GM13976 (cell line): ENCODE measurements at regions not wholly inside any gene's neighbourhood (a gene's known extent, or its start where the extent isn't known, plus 50 kb on each side); places are given as distances from the start of the nearest gene placed in this dataset.

Experiments used
- DNase-seq: peaks from one replicate; pipeline ENCODE4 v3.0.0; 2012; ENCODE audit warnings: low spot score
- CTCF ChIP-seq: IDR thresholded peaks from 2 replicates; pipeline ENCODE4 v1.5.1; 2012; ENCODE audit warnings: borderline replicate concordance, mild to moderate bottlenecking; ENCODE audit not compliant: insufficient read depth; ENCODE audit errors: extremely low read depth, missing control alignments, control extremely low read depth
- in situ Hi-C: fragments of 300-500 bp; cut with MboI; formaldehyde crosslinking; loops from one replicate; pipeline ENCODE4 v1.12.0; 2022; ENCODE audit warnings: low sequenced_read_pairs, mixed read lengths, inconsistent platforms; ENCODE audit not compliant: unreplicated experiment

- in situ Hi-C loops, result no loop called here
- no peak for DNase-seq
- TF ChIP-seq CTCF, result no peak
These were observed 564.5 kb downstream of the FGF9 start for GRCh38 chr13:22235285-22235949.

- no peak for DNase-seq
- TF ChIP-seq CTCF, result no peak
- in situ Hi-C loops, result no loop called here
These were observed 565.0 kb downstream of the FGF9 start for GRCh38 chr13:22235950-22236290.

DNA sequence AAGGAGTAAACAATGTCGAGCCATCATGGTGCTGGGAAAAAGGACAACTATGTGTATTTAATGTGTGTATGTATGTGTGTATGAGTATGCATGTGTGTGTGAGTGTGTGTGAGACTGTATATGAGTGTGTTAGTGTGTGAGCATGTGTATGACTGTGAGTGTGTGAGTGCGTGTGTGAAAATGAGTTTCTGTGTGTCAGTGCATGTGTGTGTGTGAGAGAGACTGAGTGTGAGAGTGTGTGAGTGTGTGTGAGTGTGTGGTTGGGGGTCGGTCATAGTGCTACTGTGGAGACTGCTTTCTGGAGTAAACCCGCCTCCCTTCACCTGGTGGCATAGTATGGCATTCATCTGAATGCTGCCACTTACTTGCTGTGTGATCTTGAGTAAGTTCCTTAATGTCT, 567.4 kb downstream of the FGF9 start:
- in situ Hi-C loops, result no loop called here
- no peak for DNase-seq
- no peak for TF ChIP-seq CTCF

DNA sequence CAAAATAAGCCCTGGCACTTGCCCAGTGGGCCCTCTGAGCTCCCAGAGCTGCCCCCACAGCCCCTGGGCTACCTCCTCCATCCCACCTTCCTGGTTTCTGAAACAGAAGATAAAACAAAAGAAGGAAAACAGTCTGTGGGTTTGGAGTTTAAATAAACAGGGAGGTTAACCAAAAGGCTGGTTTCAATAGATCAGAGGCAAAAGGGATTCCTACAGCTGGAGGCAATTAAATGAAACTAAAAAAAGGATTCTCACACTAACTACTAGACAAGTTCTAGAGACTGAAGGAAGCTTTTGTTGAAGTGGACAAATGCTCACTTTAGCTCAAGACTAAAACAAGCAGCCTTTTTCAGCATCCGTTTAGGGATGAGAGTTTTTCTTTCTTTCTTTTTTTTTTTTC, 569.8 kb downstream of the FGF9 start:
- no peak for DNase-seq
- in situ Hi-C loops, result no loop called here
- no peak for TF ChIP-seq CTCF

DNA sequence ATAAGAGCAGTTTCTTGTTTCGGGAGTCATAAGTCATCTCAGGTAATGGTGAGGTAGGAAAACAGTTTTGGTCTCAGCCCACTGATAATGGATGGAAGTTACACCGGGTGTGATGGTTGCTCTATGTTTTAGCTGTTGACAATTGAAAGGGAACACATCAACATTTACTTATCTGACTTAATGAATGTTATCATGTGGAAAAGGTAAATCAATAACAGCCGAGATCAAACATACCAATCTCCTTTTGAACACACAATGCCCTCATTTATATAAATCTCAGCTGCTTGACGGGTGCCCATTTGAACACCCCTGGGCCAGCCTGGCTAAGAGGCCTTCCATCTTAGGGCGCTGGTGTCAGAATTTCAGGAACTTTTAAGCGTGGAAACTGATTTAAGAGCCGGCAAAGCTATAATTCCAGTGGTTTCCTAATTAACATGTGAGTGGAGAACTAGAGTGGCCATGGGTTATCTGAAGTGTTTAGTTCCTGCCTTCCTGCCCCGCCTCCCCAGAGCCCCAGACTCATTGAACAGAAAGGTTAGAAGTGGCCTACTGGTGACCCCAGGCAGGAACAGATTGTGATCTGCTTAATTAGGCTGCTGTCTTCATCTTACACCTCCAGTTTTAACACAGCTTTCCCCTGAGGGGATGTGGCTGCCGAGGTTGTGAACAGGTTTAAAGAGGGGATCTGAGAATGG, 572.7 kb downstream of the FGF9 start:
- no peak for DNase-seq
- TF ChIP-seq CTCF, result no peak
- in situ Hi-C loops, result no loop called here

DNA sequence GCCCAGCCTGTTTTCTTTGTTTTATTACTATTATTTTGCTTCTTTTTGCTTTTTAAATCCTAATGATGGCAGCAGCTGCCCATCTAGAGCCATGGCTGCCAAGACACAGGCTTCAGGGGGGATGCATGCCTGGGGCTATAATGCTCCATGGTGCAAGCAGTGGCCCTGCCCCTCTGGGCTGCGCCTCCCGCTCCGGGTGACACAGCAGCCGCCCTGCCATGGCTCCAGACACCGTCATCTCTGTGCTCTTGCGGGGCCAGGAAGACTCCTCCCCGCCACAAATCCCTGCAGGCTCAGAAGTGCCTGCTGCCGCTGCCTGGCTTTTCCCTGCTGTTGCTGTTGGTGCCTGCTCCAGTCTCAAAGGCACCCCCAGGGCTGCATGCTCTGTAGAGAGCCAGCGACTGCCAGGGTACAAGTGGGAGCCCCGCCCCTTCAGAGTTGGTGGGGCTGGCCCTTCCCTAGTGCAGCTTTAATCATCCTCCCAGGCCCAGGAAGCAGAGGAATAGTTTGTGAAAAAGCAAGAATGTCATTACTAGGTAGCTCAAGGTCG, 581.5 kb downstream of the FGF9 start:
- in situ Hi-C loops, result no loop called here
- TF ChIP-seq CTCF, result no peak
- DNase-seq, result no peak
